NT2/D1 (cell line): ENCODE measurements at regions not wholly inside any gene's neighbourhood (a gene's known extent, or its start where the extent isn't known, plus 50 kb on each side); places are given as distances from the start of the nearest gene placed in this dataset.
"Not testable (repeated sequence)": the region's sequence is repeated elsewhere in the genome, so short reads cannot be mapped to it uniquely, and the experiment has no call there.

Experiments
- DNase-seq: peaks from one replicate; pipeline ENCODE4 v3.0.0-alpha.2; 2011; ENCODE audit warnings: low read depth, low spot score
- H3K27me3 ChIP-seq: 2 replicates; pipeline ENCODE4 v1.6.0; 2011; ENCODE audit warnings: mild to moderate bottlenecking; ENCODE audit not compliant: insufficient read length, insufficient read depth
- H3K36me3 ChIP-seq: 2 replicates; pipeline ENCODE4 v1.6.1; 2011; ENCODE audit warnings: mild to moderate bottlenecking, low read length, mixed read lengths; ENCODE audit not compliant: insufficient read depth, insufficient read length
- H3K4me1 ChIP-seq: 2 replicates; pipeline ENCODE4 v1.5.1; 2011; ENCODE audit not compliant: insufficient read depth, insufficient read length
- H3K4me3 ChIP-seq: 2 replicates; pipeline ENCODE4 v1.5.1; 2011; ENCODE audit warnings: low read depth; ENCODE audit not compliant: insufficient read length
- H3K9ac ChIP-seq: 2 replicates; pipeline ENCODE4 v1.6.0; 2011; ENCODE audit warnings: low read depth; ENCODE audit not compliant: insufficient read length
- H3K9me3 ChIP-seq: 2 replicates; pipeline ENCODE4 v1.5.1; 2011; ENCODE audit warnings: mild to moderate bottlenecking, low read length; ENCODE audit not compliant: insufficient read depth
- SUZ12 ChIP-seq: IDR thresholded peaks from 2 replicates; pipeline ENCODE4 v1.6.1; 2011; ENCODE audit not compliant: insufficient read length, insufficient read depth; ENCODE audit errors: extremely low read depth
- YY1 ChIP-seq: IDR thresholded peaks from 2 replicates; pipeline ENCODE4 v1.6.1; 2011; ENCODE audit not compliant: insufficient read length, insufficient read depth
- ZNF274 ChIP-seq: IDR thresholded peaks from 2 replicates; pipeline ENCODE4 v1.6.1; 2011; ENCODE audit warnings: mild to moderate bottlenecking, low read depth, low read length

DNA sequence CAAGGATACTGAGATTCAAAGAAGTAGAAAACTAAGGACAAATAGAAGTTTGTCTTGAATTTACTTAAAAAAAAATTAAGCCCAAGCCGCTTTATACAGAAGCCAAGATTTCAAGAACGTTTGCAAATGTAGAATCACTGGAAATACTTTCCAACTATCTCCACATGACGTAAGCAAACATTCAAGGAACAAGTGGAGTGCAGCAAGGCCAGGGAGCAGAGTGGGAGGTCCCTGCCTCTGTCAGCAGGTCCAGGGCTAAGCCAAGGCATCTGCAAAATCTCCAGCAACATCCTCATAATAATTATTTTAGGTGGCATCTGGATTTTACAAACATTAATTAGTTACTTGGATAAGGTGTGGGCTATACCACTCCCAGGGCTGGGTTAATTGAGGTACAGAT lies 60.1 kb upstream of the AKIRIN2 start:
- Histone ChIP-seq H3K9ac (no peak overlapping the region), H3K4me1 (no peaks in the 10 kb centered on the region), H3K9me3 (no peaks in the 10 kb centered on the region), H3K27me3 (no peaks in the 10 kb centered on the region), H3K4me3 (no peak overlapping the region), H3K36me3 (no peaks in the 10 kb centered on the region)
- TF ChIP-seq ZNF274 (no peak), SUZ12 (no peak), YY1 (no peak)
- no peak for DNase-seq

DNA sequence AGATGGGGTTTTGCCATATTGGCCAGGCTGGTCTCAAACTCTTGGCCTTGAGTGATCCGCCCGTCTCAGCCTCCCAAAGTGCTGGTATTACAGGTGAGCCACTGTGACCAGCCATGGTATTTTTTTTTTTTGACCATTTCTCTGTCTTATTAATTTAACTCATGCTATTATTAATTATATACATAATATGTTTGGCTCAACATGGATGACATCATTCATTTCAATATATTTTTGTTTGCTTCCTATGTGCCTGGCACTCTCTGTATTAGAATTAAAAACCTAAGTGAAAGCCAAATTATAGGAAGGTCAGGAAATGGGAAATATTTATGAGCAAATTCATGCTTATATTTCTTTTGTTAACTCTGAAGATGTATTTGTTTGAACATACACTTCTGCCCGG lies 55.8 kb upstream of the AKIRIN2 start:
- DNase-seq, result no peak
- no peaks in the 10 kb centered on the region for H3K4me1 ChIP-seq
- no peaks in the 10 kb centered on the region for H3K27me3 ChIP-seq
- H3K9me3 ChIP-seq, result no peaks in the 10 kb centered on the region
- H3K4me3 ChIP-seq, result no peak overlapping the region
- H3K9ac ChIP-seq, result no peak overlapping the region
- H3K36me3 ChIP-seq, result no peaks in the 10 kb centered on the region
- TF ChIP-seq YY1, result no peak
- TF ChIP-seq SUZ12, result no peak
- no peak for TF ChIP-seq ZNF274

DNA sequence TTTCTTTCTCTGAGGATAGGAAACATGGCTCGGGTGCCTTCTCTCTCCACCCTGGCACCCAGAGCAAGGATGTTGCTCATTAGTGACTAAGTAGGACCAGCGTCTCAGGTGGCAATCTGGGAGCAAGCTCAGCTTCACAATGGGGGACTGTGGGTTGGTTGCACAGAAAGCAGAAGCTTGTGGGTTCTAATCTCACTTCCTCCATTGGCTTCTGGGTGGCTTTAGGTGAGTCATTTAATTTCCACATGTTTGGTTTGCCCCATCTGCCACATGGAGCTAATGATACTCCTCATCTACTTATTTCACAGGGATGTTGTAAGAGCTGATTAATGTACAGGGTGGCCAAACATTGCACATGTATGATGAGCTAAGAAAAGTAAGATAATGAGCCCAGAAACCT lies 54.8 kb upstream of the AKIRIN2 start:
- no peaks in the 10 kb centered on the region for H3K36me3 ChIP-seq
- H3K9ac ChIP-seq, result no peak overlapping the region
- TF ChIP-seq YY1 (no peak), ZNF274 (no peak), SUZ12 (no peak)
- no peaks in the 10 kb centered on the region for H3K27me3 ChIP-seq
- H3K4me1 ChIP-seq, result no peaks in the 10 kb centered on the region
- no peak overlapping the region for H3K4me3 ChIP-seq
- no peak for DNase-seq
- H3K9me3 ChIP-seq, result no peaks in the 10 kb centered on the region

DNA sequence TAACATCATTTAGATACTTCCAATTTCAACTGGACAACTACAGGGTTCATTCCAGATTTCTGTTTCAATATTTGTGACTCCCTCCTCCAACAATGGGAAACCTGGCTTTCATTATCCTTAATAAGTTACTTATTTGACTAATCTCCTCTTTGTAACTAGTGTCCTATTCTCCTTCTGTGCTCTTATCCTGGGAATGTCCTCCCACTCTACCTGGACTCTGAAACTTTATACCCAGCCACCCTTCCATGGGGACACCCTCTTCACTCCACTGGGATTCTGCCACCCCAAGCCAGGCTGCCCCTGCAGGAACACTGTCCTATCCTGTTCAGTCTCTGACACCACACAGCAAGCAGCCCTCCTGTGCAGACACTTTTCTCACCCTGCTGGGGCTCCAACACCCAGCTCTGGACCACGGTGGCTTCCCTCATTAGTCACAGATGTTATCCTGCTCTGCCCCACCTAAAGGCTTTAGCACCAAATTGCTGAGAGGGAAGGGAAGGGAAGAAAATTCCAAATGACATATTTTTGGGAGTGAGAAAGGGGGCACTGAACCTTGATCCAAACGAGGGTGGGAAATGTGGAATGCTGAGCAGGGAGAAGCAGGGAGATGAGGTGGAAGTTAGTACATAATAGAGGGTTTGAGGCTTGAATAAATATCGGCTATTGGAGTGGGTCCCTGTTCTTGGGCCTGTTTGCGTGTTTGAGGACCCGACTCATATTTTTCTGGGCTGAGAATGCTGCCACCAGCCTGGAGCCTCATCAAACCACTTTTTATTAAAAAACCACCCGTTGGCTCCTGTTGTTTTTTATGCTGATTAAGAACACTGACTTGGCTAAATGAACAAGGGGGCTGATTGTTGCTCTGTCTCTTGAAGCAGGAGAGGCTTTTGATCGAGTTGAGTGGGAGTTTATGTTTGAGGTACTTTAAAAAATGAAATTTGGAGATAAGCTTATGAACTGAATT lies 54.0 kb upstream of the AKIRIN2 start:
- no peak for TF ChIP-seq ZNF274
- TF ChIP-seq YY1, result no peak
- no peak for TF ChIP-seq SUZ12
- Histone ChIP-seq H3K27me3 (no peaks in the 10 kb centered on the region), H3K4me1 (no peaks in the 10 kb centered on the region), H3K9me3 (no peaks in the 10 kb centered on the region), H3K36me3 (no peaks in the 10 kb centered on the region), H3K4me3 (no peak overlapping the region), H3K9ac (no peak overlapping the region)
- no peak for DNase-seq

DNA sequence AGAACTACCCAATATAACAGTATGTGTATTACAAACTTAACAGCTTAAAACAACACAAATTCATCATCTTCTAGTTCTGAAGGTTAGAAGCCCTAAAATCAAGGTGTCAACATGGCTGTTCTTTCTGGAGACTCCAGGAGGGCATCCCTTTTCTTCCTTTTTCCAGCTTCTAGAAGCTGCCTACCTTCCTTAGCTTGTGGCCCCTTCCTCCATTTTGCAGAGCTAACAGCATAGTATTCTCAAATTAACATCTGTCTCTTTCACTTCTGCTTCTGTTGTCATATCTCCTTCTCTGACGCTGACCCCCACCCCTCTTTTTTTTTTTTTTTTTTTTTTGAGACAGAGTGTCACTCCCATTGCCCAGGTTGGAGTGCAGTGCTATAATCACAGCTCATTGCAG lies 52.8 kb upstream of the AKIRIN2 start:
- DNase-seq, result no peak
- Histone ChIP-seq H3K27me3 (no peaks in the 10 kb centered on the region), H3K9ac (no peak overlapping the region), H3K36me3 (no peaks in the 10 kb centered on the region), H3K4me3 (no peak overlapping the region), H3K9me3 (no peaks in the 10 kb centered on the region), H3K4me1 (no peaks in the 10 kb centered on the region)
- no peak for TF ChIP-seq ZNF274
- TF ChIP-seq SUZ12, result no peak
- no peak for TF ChIP-seq YY1

DNA sequence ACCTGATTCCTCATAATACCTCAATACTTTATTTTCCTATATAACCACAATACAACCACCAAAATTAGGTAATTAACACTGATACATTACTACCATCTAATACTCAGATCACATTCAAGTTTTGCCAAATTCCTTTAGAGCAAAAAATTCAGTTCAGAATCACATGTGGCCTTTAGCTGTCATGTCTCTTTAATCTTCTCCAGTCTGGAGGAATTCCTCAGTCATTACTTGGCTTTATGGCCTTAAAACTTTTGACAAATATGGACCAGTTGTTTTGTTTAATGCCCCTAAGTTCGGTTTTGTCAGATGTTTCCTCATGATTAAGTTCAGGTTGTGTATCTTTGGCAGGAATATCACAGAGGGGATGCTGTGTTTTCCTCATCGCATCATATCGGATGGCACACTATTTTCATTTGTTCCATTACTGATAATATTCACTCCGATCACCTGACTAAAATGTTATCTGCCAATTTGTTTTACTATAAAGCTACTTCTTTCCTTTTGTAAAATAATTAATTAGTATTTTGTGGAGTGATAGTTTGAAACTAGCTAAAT lies 51.2 kb upstream of the AKIRIN2 start:
- Histone ChIP-seq H3K27me3 (no peaks in the 10 kb centered on the region), H3K36me3 (no peaks in the 10 kb centered on the region), H3K9me3 (no peaks in the 10 kb centered on the region), H3K4me3 (no peak overlapping the region), H3K4me1 (no peaks in the 10 kb centered on the region), H3K9ac (no peak overlapping the region)
- TF ChIP-seq ZNF274 (no peak), YY1 (no peak), SUZ12 (no peak)
- DNase-seq, result no peak

DNA sequence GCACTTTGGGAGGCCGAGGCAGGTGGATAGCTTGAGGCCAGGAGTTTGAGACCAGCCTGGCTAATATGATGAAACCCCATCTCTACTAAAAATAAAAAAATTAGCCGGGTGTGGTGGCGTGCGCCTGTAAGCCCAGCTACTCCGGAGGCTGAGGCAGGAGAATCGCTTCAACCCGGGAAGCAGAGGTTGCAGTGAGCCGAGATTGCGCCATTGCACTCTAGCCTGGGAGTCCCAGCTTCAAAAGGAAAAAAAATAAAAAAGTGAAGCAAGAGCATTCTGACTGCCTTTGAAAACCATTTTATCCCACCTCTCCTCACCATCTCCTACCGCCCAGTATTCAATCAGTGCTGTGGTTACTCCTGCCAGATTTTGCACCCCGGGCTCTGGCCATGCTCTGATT lies 50.5 kb upstream of the AKIRIN2 start:
- not testable (repeated sequence) for H3K4me1 ChIP-seq, H3K9ac ChIP-seq, DNase-seq, H3K27me3 ChIP-seq, H3K36me3 ChIP-seq, H3K9me3 ChIP-seq, H3K4me3 ChIP-seq
